ENCODE measurements at regions not wholly inside any gene's neighbourhood (a gene's known extent, or its start where the extent isn't known, plus 50 kb on each side); places are given as distances from the start of the nearest gene placed in this dataset.
A peak's percentile ranks its signal among the peaks of the same experiment; 100 is the strongest.

GRCh38 chr11:43034341-43034740 is 277.5 kb upstream of the API5 start:
- no peak for DNase-seq (ENCODE audit: low read depth in 4 of 4, low spot score in 3 of 4)

GRCh38 chr11:43035086-43035485 is 276.7 kb upstream of the API5 start:
- DNase-seq (ENCODE audit: low read depth in 4 of 4, low spot score in 3 of 4) = no peak

DNA sequence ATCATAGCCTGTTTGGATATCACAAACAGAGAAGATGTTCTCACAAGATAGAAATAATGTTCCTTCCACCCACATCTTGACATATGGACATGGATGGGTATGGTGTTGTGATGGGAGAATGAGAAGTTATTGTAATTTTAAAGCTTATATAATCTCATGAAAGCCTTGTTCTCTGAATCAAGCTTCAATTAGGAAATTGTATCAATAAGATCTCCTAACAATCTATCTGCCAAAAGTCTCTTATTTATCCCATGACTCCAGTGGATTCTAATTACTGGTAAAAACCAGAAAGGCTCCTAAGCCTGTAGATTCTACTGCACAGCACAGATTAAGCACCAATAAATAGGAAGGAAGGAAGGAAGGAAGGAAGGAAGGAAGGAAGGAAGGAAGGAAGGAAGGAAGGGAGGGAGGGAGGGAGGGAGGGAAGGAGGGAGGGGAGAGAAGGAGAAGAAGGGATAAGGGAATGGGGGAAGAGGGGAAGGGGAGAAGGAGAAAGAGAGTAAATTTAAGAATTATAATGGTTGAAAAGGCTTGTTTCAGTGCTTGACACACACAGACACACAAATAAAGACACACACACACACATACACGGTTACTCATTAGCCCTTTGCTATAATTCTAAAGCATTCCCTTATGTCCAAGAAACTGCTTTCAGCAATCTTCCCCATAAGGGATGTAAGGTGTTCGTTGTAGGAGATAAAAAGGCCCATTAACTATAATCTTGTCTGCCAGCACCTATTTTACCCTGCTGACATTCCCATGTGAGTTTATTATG is 258.0 kb upstream of the API5 start:
- DNase-seq (ENCODE audit: low read depth in 4 of 4, low spot score in 3 of 4) = no peak

DNA sequence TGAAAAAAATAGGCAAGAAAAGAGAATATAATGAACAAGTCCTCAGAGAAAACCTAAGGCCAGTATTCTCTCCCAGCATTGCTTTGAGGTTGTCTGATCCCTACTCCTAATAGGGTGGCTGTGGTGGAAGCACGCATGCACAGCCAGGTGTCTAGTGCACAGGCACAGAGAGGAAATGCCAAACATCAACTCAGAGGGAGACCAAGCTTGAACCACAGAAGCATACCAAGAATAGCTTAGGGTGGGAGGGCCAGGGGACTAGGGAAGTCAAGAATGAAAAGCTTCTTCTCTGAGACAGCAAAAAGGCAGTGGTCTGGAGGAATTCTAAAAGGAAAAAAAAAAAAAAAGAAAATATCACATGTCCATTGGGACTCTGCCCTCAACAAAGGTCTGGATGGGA is 244.1 kb upstream of the API5 start:
- DNase-seq (ENCODE audit: low read depth in 4 of 4, low spot score in 3 of 4) = no peak

GRCh38 chr11:43071338-43071737 is 240.5 kb upstream of the API5 start:
- DNase-seq (ENCODE audit: low read depth in 4 of 4, low spot score in 3 of 4) = no peak

DNA sequence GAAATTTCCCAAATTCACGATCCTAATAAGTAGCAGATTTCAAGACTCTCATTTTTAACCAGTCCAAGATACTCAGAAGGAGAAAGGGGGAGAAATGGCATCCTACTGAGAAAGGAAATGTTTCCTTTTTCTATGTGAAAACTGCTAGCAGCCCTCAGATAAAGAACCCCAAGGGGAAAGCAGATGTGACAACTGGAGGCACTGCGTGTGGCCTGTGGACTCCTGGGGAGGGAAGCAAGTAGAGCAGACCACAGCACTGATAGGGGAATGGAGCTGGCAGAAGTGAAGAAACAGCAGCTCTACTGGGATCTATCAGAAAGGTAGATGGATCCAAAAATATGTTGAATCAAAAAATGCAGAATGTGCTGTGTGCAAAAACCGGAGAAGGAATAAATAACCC is 239.7 kb upstream of the API5 start:
- DNase-seq (ENCODE audit: low read depth in 4 of 4, low spot score in 3 of 4) = no peak

- no peak for DNase-seq (ENCODE audit: low read depth in 4 of 4, low spot score in 3 of 4)
Observed at GRCh38 chr11:43072911-43073310, 238.9 kb upstream of the API5 start.

DNA sequence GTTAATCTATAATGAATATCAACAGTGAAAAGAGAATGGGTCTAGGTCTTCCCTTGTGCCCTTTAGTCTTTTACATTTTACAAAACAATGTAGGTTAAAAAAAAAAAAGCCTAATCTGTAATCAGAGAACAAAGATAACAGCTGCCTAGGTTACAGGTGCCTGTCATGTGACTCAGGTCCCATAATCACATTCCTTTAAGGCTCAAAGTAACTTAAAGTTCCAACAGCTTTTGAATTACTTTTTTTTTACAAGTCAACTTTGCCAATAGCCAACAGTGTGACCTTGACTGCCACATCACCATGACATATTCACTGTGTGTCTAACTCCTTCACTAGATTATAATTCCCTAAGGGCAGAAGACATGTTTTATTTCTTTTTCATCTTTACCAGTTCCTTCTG is 237.0 kb upstream of the API5 start:
- DNase-seq (ENCODE audit: low read depth in 4 of 4, low spot score in 3 of 4) = no peak

- no peak for DNase-seq (ENCODE audit: low read depth in 4 of 4, low spot score in 3 of 4)
Observed at GRCh38 chr11:43101113-43101512, 210.7 kb upstream of the API5 start.

GRCh38 chr11:43116071-43116470 is 195.7 kb upstream of the API5 start:
- no peak for DNase-seq (ENCODE audit: low read depth in 4 of 4, low spot score in 3 of 4)

DNA sequence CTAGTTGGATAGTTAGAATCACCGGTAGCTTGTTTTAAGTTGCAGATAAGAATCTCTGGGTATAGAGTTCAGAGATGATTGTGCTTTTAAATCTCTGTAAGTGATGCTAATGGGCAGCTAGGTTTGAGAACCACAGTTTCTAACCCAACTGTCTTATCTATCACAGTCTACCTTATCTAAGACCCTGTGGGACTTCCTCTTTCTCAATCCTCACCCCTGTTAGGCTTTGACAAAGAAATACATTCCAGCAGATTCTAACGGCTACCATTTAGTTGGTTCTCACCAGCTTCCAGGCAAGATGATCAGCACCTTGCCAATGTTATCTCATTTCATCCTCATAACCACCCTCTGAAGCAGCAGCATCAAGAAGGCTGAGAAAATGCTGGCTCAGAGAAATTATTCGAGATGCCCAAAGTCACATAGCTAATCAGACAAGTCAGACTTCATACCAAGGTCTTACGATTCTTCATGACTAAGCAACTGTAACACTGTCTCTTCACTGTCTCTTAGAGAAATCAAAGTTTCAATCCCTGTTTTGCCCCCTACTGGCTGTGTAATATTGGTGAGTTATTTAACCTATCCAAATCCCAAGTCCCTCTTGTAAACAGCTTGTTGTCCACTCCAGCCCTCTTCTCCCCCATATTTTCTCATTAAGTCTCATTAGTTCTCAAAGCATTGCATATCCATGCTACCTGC is 192.4 kb upstream of the API5 start:
- no peak for DNase-seq (ENCODE audit: low read depth in 4 of 4, low spot score in 3 of 4)

- no peak for DNase-seq (ENCODE audit: low read depth in 4 of 4, low spot score in 3 of 4)
Observed at GRCh38 chr11:43122546-43122945, 189.2 kb upstream of the API5 start.

DNA sequence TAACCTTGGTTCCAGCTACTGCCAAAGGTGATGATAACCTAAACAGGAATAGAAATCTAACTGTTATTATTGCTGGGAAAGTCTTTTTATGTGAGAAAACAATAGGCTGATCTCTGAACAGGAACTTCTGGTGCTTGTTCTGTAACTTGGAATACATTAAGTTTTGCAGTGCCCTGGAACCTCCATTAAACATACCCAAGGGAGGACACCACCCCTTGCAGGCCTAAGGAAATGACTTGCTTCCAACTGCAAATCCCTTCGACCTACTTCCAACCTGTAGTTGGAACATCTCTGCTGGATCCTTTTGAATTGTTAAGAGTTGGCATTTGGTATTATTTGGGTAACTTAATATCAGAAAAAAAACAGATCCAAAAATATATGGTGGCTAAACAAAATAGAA is 188.4 kb upstream of the API5 start:
- no peak for DNase-seq (ENCODE audit: low read depth in 4 of 4, low spot score in 3 of 4)

- DNase-seq (ENCODE audit: low read depth in 4 of 4, low spot score in 3 of 4) = peak in 3 of 4 donors; percentile 6 to 57 (median 12)
Observed at GRCh38 chr11:43124272-43124935, 187.4 kb upstream of the API5 start.

DNA sequence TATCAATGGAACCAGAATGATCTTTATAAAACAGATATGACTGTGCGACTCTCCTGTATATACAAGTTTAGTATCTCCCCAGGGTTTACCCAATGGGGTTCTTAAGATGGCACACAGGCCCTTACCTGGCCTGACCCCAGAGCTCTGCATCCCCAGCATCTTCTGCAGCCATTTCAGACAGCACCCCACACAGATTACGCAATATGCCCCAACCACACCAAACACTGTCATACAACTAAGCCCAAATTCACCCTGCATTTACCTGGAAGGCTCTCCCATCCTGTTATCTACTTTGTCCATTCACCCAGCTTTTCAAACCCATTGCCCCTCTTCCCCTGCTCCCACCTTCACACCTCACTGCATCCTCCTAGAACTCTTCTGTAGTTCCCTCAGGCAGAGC is 182.5 kb upstream of the API5 start:
- DNase-seq (ENCODE audit: low read depth in 4 of 4, low spot score in 3 of 4) = no peak

- peak in 3 of 4 donors; percentile 16 to 30 (median 22) for DNase-seq (ENCODE audit: low read depth in 4 of 4, low spot score in 3 of 4)
Observed at GRCh38 chr11:43130616-43131015, 181.2 kb upstream of the API5 start.

DNA sequence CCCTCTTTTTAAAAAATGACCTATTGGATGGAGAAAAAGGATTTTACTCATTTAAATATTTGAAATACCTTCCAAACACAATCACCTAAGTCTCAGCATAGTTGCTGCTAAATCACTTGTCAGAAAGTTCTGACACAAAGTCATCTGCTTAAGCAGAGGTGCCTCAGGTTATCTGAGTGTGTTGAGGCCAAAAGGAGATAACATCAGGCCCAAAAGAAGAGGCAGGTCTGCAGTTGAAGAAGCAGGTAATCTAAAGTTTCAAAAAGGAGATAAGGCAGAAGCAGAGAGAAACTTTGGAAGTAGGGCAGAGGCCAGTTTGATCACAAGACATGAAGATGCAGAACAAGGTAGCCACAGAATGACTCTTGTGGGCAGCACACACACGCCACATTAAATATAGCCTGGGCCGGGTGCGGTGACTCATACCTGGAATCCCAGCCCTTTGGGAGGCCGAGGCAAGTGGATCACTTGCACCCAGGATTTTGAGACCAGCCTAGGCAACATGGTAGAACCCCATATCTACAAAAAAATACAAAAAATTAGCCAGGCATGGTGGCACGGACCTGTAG is 175.7 kb upstream of the API5 start:
- no peak for DNase-seq (ENCODE audit: low read depth in 4 of 4, low spot score in 3 of 4)

- no peak for DNase-seq (ENCODE audit: low read depth in 4 of 4, low spot score in 3 of 4)
Observed at GRCh38 chr11:43138621-43139140, 173.1 kb upstream of the API5 start.

DNA sequence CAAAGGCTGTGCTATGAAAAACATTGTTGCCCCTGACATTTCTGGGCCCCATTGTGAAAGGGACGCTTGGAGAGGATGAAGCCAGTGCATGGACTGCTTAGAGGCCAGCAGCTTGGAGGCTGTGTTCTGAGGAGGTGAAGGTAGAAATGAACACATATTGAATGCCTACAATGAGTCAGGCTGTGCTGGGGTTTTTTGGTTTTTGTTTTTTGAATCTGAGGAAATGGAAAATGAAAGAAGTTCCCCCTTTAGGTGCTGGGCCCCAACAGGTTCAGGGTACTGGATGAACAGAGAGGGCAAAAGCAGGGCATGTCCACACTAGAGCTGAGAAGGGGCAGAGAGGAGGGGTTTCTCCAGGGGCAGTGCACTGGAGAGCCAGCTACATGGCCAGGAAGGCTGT is 166.1 kb upstream of the API5 start:
- DNase-seq (ENCODE audit: low read depth in 4 of 4, low spot score in 3 of 4) = no peak

GRCh38 chr11:43150697-43151096 is 161.1 kb upstream of the API5 start:
- no peak for DNase-seq (ENCODE audit: low read depth in 4 of 4, low spot score in 3 of 4)

- DNase-seq (ENCODE audit: low read depth in 4 of 4, low spot score in 3 of 4) = no peak
Observed at GRCh38 chr11:43164831-43165230, 147.0 kb upstream of the API5 start.

All from left renal pelvis (tissue), 4 donors.